ENCODE measurements at regions not wholly inside any gene's neighbourhood (a gene's known extent, or its start where the extent isn't known, plus 50 kb on each side); places are given as distances from the start of the nearest gene placed in this dataset.
A peak's percentile ranks its signal among the peaks of the same experiment; 100 is the strongest.

DNA sequence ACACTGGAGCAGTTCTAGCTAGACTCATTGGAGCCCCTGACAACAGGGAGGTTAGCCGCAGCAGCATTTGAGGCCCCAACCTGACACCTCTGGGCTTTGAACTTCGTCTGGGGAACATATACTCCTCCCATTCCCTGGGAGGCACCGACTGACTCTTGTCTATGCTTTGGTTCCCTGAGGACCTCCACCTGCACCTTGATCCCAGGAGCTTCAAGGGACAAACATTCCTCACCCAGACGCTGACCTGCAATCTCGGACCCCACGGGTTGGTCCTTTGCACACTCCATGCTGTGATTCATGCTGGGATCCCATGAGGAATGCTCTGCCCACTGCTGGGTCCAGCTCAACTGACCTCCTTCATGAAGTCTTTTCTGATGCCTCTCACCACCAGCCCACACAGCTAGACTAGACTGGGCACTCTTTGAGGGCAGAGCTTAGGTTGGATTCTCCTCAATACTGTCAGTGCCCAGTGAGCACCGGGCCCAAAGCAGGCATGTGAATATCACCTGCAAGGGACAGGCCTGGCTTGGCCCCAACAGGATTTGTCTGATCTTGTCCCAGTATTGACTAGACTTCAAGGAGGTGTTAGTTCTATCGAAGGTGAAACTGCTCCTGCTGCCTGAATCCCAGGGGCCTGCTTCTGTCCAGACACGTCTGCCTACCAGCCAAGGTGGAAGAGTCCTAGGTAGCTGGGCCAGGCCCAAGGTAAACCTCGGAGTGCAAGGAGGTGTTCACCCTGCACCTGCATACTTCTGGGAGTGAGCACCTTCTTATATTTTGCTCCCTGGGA, 51.8 kb upstream of the ZBTB43 start:
- Histone ChIP-seq H3K79me2 (ENCODE audit: insufficient read depth, low read length) (no peaks in the 10 kb centered on the region), H4K20me1 (ENCODE audit: insufficient read depth, low read length) (no peaks in the 10 kb centered on the region), H2AFZ (ENCODE audit: insufficient read depth, low read depth, low read length, poor library complexity, severe bottlenecking) (no peak overlapping the region), H3K4me2 (replicated peaks; ENCODE audit: extremely low read depth, low read length, poor library complexity, severe bottlenecking) (no peak overlapping the region), H3K4me1 (ENCODE audit: control insufficient read depth in 1 of 2, insufficient read depth in 2 of 2, low read length in 2 of 2) (peaks cover 0 to under 1% of the 10 kb centered on the region in 2 donors), H3K9me3 (replicated peaks in 1 of 2; ENCODE audit: control insufficient read depth in 1 of 2, insufficient read depth in 1 of 2, low read length in 2 of 2) (no peaks in the 10 kb centered on the region), H3K36me3 (replicated peaks in 1 of 2; ENCODE audit: control insufficient read depth in 1 of 2, insufficient read depth in 2 of 2, low read length in 2 of 2) (no peaks in the 10 kb centered on the region), H3K9ac (ENCODE audit: insufficient read depth, low read length, poor library complexity, severe bottlenecking) (no peak overlapping the region), H3K27ac (ENCODE audit: low read depth in 1 of 2, low read length in 2 of 2) (no peak overlapping the region), H3K27me3 (ENCODE audit: control insufficient read depth in 2 of 2, insufficient read depth in 2 of 2, low read length in 2 of 2) (no peaks in the 10 kb centered on the region), H3K4me3 (replicated peaks in 1 of 3; ENCODE audit: low read depth in 2 of 3, low read length in 3 of 3) (no peak overlapping the region)
- H3K27me3 Mint-ChIP-seq (ENCODE audit: low read depth in 3 of 3) = peaks cover 4 to 13% (median 6%) of the 10 kb centered on the region in 3 donors
- no peaks in the 10 kb centered on the region for H3K9me3 Mint-ChIP-seq
- TF ChIP-seq, protein P1, sequence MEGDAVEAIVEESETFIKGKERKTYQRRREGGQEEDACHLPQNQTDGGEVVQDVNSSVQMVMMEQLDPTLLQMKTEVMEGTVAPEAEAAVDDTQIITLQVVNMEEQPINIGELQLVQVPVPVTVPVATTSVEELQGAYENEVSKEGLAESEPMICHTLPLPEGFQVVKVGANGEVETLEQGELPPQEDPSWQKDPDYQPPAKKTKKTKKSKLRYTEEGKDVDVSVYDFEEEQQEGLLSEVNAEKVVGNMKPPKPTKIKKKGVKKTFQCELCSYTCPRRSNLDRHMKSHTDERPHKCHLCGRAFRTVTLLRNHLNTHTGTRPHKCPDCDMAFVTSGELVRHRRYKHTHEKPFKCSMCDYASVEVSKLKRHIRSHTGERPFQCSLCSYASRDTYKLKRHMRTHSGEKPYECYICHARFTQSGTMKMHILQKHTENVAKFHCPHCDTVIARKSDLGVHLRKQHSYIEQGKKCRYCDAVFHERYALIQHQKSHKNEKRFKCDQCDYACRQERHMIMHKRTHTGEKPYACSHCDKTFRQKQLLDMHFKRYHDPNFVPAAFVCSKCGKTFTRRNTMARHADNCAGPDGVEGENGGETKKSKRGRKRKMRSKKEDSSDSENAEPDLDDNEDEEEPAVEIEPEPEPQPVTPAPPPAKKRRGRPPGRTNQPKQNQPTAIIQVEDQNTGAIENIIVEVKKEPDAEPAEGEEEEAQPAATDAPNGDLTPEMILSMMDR (IDR thresholded peaks at IDR 0.05) = no peak
- intact Hi-C loops (cut with micrococcal nuclease) = no loop called here
- H3K27ac Mint-ChIP-seq = no peak overlapping the region
- peaks cover 15% of the 10 kb centered on the region for H3K4me1 Mint-ChIP-seq
- no peaks in the 10 kb centered on the region for H3K36me3 Mint-ChIP-seq
- no peak overlapping the region for H3K4me3 Mint-ChIP-seq
- no peak for DNase-seq
- 94% methylated on average over 9 of the region's 10 CpGs for WGBS (ENCODE audit: insufficient coverage)

DNA sequence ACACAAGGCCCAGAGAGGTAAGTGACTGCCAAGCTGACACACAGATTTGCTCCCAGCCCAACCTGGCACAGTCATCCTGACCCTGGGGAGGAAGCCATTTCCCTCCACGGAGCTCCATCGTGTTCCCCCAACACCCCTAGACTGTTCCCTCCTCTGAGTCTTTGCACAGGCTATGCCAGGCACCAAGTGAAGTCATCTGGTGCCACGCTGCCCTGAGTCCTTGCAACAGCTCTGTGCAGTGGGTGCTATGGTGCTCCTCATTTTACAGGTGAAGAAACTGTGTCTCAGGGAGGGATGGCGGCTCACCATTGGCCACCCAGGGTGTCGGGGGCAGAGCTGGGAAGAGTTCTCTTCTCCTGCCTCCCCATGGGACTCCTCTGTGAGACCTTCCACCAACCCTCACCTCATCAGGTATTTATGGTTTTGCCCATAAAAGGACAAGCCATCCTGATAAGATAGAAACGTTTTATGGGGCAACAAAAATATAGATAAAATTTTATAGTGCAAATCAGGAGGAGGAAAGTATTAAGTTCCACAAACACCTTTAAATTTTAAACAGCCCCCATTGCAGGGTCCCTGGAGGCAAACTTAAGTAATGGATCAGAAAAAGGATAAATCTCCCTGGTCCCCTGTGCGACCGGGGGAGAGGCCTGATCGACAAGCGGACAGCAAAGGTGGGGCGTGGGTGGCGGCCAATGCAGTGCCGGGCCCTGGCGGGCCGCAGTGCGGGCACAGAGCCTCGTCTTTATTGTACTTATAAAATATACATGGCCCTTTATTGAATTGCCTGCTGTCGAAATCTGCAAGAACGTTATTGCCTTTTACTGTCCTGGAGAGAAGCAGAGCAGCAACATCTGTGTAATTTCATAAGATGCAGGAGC, 50.2 kb upstream of the ZBTB43 start:
- no peaks in the 10 kb centered on the region for H3K79me2 ChIP-seq (ENCODE audit: insufficient read depth, low read length)
- no peak for DNase-seq
- no peaks in the 10 kb centered on the region for H3K9me3 ChIP-seq (replicated peaks in 1 of 2; ENCODE audit: control insufficient read depth in 1 of 2, insufficient read depth in 1 of 2, low read length in 2 of 2)
- no peak overlapping the region for H2AFZ ChIP-seq (ENCODE audit: insufficient read depth, low read depth, low read length, poor library complexity, severe bottlenecking)
- no peak overlapping the region for H3K4me2 ChIP-seq (replicated peaks; ENCODE audit: extremely low read depth, low read length, poor library complexity, severe bottlenecking)
- intact Hi-C loops (cut with micrococcal nuclease) = no loop called here
- no peaks in the 10 kb centered on the region for H3K4me1 ChIP-seq (ENCODE audit: control insufficient read depth in 1 of 2, insufficient read depth in 2 of 2, low read length in 2 of 2)
- H3K27ac Mint-ChIP-seq = peak overlapping the region in 1 of 7 donors; percentile 42
- H3K4me3 ChIP-seq (replicated peaks in 1 of 3; ENCODE audit: low read depth in 2 of 3, low read length in 3 of 3) = no peak overlapping the region
- H3K9me3 Mint-ChIP-seq = no peaks in the 10 kb centered on the region
- no peaks in the 10 kb centered on the region for H4K20me1 ChIP-seq (ENCODE audit: insufficient read depth, low read length)
- H3K4me1 Mint-ChIP-seq = peaks cover 7% of the 10 kb centered on the region
- WGBS (ENCODE audit: insufficient coverage) = 98% methylated on average over 5 of the region's 19 CpGs
- no peaks in the 10 kb centered on the region for H3K27me3 ChIP-seq (ENCODE audit: control insufficient read depth in 2 of 2, insufficient read depth in 2 of 2, low read length in 2 of 2)
- peaks cover 4 to 11% (median 5%) of the 10 kb centered on the region in 3 donors for H3K27me3 Mint-ChIP-seq (ENCODE audit: low read depth in 3 of 3)
- H3K27ac ChIP-seq (ENCODE audit: low read depth in 1 of 2, low read length in 2 of 2) = no peak overlapping the region
- TF ChIP-seq, protein P1 (IDR thresholded peaks at IDR 0.05) = no peak
- no peaks in the 10 kb centered on the region for H3K36me3 ChIP-seq (replicated peaks in 1 of 2; ENCODE audit: control insufficient read depth in 1 of 2, insufficient read depth in 2 of 2, low read length in 2 of 2)
- no peak overlapping the region for H3K9ac ChIP-seq (ENCODE audit: insufficient read depth, low read length, poor library complexity, severe bottlenecking)
- H3K36me3 Mint-ChIP-seq = no peaks in the 10 kb centered on the region
- H3K4me3 Mint-ChIP-seq = no peak overlapping the region

All from CD14-positive monocyte (primary cell).